NB4 (cell line): ENCODE measurements at regions not wholly inside any gene's neighbourhood (a gene's known extent, or its start where the extent isn't known, plus 50 kb on each side); places are given as distances from the start of the nearest gene placed in this dataset.

ENCODE experiments used
- MYC ChIP-seq: IDR thresholded peaks from 2 replicates; pipeline ENCODE4 v1.6.1; 2011; ENCODE audit warnings: low read depth, low read length
- POLR2A ChIP-seq: IDR thresholded peaks from 2 replicates; pipeline ENCODE4 v1.6.1; 2011; ENCODE audit warnings: mild to moderate bottlenecking; ENCODE audit not compliant: insufficient read length; ENCODE audit errors: extremely low read depth
- TF ChIP-seq, protein P1 (sequence below): IDR thresholded peaks from one replicate; pipeline ENCODE4 v1.5.1; 2012; ENCODE audit warnings: low read depth, low read length
- TF ChIP-seq, protein P2 (sequence below): IDR thresholded peaks from 2 replicates; pipeline ENCODE4 v1.6.1; 2011; ENCODE audit warnings: low read depth, low read length

DNA sequence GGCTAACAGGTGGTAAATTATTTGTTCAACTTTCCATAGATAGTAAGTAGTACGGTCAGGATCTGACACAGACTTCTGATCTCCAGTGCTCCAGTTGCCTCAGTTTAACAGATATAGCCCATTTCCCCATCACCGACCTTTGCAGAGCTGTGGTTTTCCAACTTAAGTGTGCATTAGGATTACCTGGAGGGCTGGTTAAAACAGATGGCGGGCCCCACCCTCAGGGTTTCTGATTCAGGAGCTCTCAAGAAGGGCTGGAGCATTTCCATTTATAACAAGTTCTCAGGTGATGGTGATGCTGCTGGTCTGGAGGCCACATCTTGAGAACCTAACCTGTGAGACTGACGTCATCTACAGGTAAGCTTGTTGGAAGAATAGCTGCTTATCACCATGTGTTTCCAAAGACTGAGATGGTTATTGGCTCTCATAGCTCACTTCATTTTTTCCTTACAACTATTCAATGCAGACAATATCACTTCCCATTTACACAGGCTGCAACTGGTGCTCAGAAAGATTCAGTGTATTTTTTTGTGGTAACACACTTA, 360.1 kb upstream of the CHD6 start:
- TF ChIP-seq, protein P1, sequence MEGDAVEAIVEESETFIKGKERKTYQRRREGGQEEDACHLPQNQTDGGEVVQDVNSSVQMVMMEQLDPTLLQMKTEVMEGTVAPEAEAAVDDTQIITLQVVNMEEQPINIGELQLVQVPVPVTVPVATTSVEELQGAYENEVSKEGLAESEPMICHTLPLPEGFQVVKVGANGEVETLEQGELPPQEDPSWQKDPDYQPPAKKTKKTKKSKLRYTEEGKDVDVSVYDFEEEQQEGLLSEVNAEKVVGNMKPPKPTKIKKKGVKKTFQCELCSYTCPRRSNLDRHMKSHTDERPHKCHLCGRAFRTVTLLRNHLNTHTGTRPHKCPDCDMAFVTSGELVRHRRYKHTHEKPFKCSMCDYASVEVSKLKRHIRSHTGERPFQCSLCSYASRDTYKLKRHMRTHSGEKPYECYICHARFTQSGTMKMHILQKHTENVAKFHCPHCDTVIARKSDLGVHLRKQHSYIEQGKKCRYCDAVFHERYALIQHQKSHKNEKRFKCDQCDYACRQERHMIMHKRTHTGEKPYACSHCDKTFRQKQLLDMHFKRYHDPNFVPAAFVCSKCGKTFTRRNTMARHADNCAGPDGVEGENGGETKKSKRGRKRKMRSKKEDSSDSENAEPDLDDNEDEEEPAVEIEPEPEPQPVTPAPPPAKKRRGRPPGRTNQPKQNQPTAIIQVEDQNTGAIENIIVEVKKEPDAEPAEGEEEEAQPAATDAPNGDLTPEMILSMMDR = no peak
- TF ChIP-seq POLR2A (no peak), MYC (no peak)
- TF ChIP-seq, protein P2, sequence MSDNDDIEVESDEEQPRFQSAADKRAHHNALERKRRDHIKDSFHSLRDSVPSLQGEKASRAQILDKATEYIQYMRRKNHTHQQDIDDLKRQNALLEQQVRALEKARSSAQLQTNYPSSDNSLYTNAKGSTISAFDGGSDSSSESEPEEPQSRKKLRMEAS = no peak
